ENCODE measurements at regions not wholly inside any gene's neighbourhood (a gene's known extent, or its start where the extent isn't known, plus 50 kb on each side); places are given as distances from the start of the nearest gene placed in this dataset.

DNA sequence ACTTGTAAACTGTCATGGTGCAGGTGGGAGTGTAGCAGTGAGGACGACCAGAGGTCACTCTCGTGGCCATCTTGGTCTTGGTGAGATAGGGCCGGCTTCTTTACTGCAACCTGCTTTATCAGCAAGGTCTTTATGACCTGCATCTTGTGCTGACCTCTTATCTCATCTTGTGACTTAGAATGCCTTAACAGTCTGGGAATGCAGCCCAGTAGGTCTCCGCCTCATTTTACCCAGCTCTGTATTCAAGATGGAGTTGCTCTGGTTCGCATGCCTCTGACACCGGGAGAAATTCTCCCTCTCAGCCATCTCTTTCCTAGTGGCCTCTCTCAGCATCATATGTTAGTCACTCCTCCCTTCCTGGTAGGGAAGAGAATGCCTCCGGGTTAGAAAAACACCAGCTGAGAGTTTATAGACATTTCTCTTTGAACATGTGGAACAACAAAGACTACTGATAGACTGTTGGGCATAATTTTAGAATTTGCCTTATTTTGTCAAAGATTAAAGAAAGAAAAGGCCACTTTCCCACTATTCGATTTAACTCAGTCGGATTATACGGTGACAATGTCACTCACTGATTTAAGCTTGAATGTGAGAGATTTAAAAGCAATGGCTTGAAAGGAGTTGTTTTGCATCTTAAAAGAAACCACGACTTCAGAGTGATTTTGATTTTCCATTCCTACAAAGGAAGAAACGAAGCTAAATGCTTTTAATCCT lies 67.9 kb upstream of the SNX9 start:
- DNase-seq (ENCODE audit: low read depth) (no peak), FAIRE-seq (no peak)
- TF ChIP-seq CTCF (IDR thresholded peaks at IDR 0.05; ENCODE audit: insufficient read depth, low read length, severe bottlenecking) = no peak
- Histone ChIP-seq H3K27me3 (ENCODE audit: control insufficient read depth, insufficient read depth, low read length) (peaks cover 2% of the 10 kb centered on the region), H3K4me3 (ENCODE audit: low read depth, low read length) (no peak overlapping the region), H3K36me3 (ENCODE audit: control insufficient read depth, insufficient read depth, low read length) (no peaks in the 10 kb centered on the region)

- no peak for TF ChIP-seq CTCF (IDR thresholded peaks at IDR 0.05; ENCODE audit: insufficient read depth, low read length, severe bottlenecking)
- Histone ChIP-seq H3K36me3 (ENCODE audit: control insufficient read depth, insufficient read depth, low read length) (no peaks in the 10 kb centered on the region), H3K27me3 (ENCODE audit: control insufficient read depth, insufficient read depth, low read length) (peaks cover 2% of the 10 kb centered on the region), H3K4me3 (ENCODE audit: low read depth, low read length) (no peak overlapping the region)
- FAIRE-seq (no peak), DNase-seq (ENCODE audit: low read depth) (no peak)
Measured at GRCh38 chr6:157755746-157756411, 67.2 kb upstream of the SNX9 start.

DNA sequence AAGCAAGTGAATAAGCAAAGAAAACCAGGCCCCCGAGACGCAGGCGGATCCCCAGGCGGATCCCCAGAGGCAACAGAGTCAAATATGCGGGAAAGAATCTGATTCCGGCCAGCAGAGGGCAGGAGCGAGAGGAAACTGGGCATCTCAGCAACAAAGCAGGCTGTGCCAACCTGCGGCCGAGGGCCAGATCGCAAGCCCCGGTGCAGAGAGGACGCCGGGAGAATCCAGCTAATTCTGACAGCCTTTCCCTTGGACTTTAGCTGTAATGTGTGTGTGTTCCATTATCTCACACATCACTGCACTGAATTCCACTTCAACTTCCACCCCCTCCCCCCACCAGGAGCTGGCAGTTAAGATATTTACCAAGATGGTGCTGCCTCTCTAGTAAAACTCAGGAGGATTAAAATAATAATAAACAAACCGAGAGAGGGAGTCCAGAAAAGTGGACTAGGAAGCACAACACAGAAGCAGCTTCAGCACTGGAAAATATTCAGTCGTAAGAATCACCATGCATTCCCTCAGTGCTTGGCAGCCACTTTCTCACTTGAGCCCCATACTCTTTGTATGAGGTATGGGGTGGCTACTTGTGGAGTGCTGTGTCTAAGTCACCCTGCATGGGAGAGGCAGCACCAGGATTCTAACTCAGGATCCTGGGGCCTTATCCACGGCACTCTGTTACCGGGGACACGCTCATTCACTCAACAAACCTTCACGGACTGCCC lies 66.2 kb upstream of the SNX9 start:
- DNase-seq (ENCODE audit: low read depth) (peak; percentile 66), FAIRE-seq (no peak)
- Histone ChIP-seq H3K27me3 (ENCODE audit: control insufficient read depth, insufficient read depth, low read length) (peaks cover 2% of the 10 kb centered on the region), H3K4me3 (ENCODE audit: low read depth, low read length) (no peak overlapping the region), H3K36me3 (ENCODE audit: control insufficient read depth, insufficient read depth, low read length) (no peaks in the 10 kb centered on the region)
- peak; percentile 91 for TF ChIP-seq CTCF (IDR thresholded peaks at IDR 0.05; ENCODE audit: insufficient read depth, low read length, severe bottlenecking)

GRCh38 chr6:157757430-157758403 lies 65.3 kb upstream of the SNX9 start:
- FAIRE-seq (no peak), DNase-seq (ENCODE audit: low read depth) (no peak)
- H3K4me3 ChIP-seq (ENCODE audit: low read depth, low read length) = no peak overlapping the region
- H3K36me3 ChIP-seq (ENCODE audit: control insufficient read depth, insufficient read depth, low read length) = no peaks in the 10 kb centered on the region
- peaks cover 2% of the 10 kb centered on the region for H3K27me3 ChIP-seq (ENCODE audit: control insufficient read depth, insufficient read depth, low read length)
- TF ChIP-seq CTCF (IDR thresholded peaks at IDR 0.05; ENCODE audit: insufficient read depth, low read length, severe bottlenecking) = no peak

DNA sequence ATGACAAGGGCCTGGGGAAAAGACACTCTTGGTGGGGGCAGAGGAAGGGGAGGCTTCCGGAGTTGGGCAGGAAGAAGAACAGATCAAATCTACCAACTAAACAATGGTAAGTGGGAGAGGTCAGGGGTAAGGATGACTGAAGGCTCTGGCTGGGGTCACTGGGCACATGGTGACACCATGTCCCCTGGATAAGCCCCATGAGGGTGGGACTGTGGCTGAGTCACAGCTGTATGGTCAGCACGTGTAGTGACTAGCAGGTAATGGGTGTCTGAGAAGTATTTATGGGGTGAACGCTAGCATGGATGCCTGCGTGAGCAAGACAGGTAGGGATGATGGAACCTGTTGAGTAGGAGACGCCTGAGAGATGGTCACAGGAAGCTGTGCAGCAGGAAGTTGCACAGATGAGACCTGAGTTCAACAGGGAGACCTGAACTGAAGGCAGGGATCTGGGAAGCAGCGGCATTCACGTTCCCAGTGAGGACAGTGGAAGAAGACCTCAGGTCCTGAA lies 64.5 kb upstream of the SNX9 start:
- Histone ChIP-seq H3K27me3 (ENCODE audit: control insufficient read depth, insufficient read depth, low read length) (peaks cover 2% of the 10 kb centered on the region), H3K4me3 (ENCODE audit: low read depth, low read length) (no peak overlapping the region), H3K36me3 (ENCODE audit: control insufficient read depth, insufficient read depth, low read length) (no peaks in the 10 kb centered on the region)
- DNase-seq (ENCODE audit: low read depth) (no peak), FAIRE-seq (no peak)
- no peak for TF ChIP-seq CTCF (IDR thresholded peaks at IDR 0.05; ENCODE audit: insufficient read depth, low read length, severe bottlenecking)

All from bronchial epithelial cell (primary cell).